CD14-positive monocyte (primary cell): ENCODE measurements at regions not wholly inside any gene's neighbourhood (a gene's known extent, or its start where the extent isn't known, plus 50 kb on each side); places are given as distances from the start of the nearest gene placed in this dataset.

Experiments
- DNase-seq, 3 donors: peaks; one replicate each; pipeline ENCODE4 v3.0.0-alpha.2; 2011 to 2022
- H2AFZ ChIP-seq: 2 replicates; pipeline ENCODE4 v1.6.0; 2012; ENCODE audit warnings: mild to moderate bottlenecking, low read depth, low read length, inconsistent platforms; ENCODE audit not compliant: insufficient read depth, poor library complexity, severe bottlenecking
- H3K27ac ChIP-seq, 2 donors: 1 replicate in 1 of 2; 2 replicates in 1 of 2; pipeline ENCODE4 v1.5.1; 2012 to 2013; ENCODE audit warnings: low read length in 2 of 2, control low read depth in 1 of 2, inconsistent platforms in 1 of 2, low read depth in 1 of 2, mild to moderate bottlenecking in 1 of 2
- H3K27me3 ChIP-seq, 2 donors: one replicate each; pipeline versions ENCODE4 v1.6.0 to v1.6.1; 2011 to 2013; ENCODE audit warnings: low read length in 2 of 2; ENCODE audit not compliant: control insufficient read depth in 2 of 2, insufficient read depth in 2 of 2
- H3K36me3 ChIP-seq, 2 donors: replicated peaks in 1 of 2; 1 replicate in 1 of 2; 2 replicates in 1 of 2; pipeline versions ENCODE4 v1.5.1 to v1.6.1; 2012 to 2013; ENCODE audit warnings: low read length in 2 of 2, control low read depth in 1 of 2, inconsistent platforms in 1 of 2, mild to moderate bottlenecking in 1 of 2; ENCODE audit not compliant: insufficient read depth in 2 of 2, control insufficient read depth in 1 of 2
- H3K4me1 ChIP-seq, 2 donors: 1 replicate in 1 of 2; 2 replicates in 1 of 2; pipeline versions ENCODE4 v1.5.1 to v1.6.1; 2012 to 2013; ENCODE audit warnings: low read length in 2 of 2, control low read depth in 1 of 2, inconsistent platforms in 1 of 2, mild to moderate bottlenecking in 1 of 2, moderate library complexity in 1 of 2; ENCODE audit not compliant: insufficient read depth in 2 of 2, control insufficient read depth in 1 of 2
- H3K4me2 ChIP-seq: replicated peaks from 2 replicates; pipeline ENCODE3; 2012; ENCODE audit warnings: low read length, moderate library complexity, mild to moderate bottlenecking; ENCODE audit not compliant: poor library complexity, severe bottlenecking; ENCODE audit errors: extremely low read depth
- H3K4me3 ChIP-seq, 3 experiments: fragments of 200-600 bp in 1 of 3; sonication (generic) in 1 of 3; replicated peaks in 1 of 3; 1 replicate in 2 of 3; 2 replicates in 1 of 3; pipeline ENCODE4 v1.5.1; 2011 to 2013; ENCODE audit warnings: low read length in 3 of 3, mild to moderate bottlenecking in 3 of 3, control low read depth in 2 of 3, low read depth in 2 of 3, inconsistent platforms in 1 of 3, moderate library complexity in 1 of 3
- H3K79me2 ChIP-seq: 2 replicates; pipeline ENCODE4 v1.6.0; 2012; ENCODE audit warnings: mild to moderate bottlenecking, control low read depth, inconsistent platforms, low read length, moderate library complexity; ENCODE audit not compliant: insufficient read depth
- H3K9ac ChIP-seq: 2 replicates; pipeline ENCODE4 v1.6.0; 2017; ENCODE audit warnings: low read length, mild to moderate bottlenecking; ENCODE audit not compliant: insufficient read depth, poor library complexity, severe bottlenecking
- H3K9me3 ChIP-seq, 2 donors: replicated peaks in 1 of 2; 1 replicate in 1 of 2; 2 replicates in 1 of 2; pipeline versions ENCODE4 v1.5.1 to v1.6.1; 2012 to 2013; ENCODE audit warnings: low read length in 2 of 2, control low read depth in 1 of 2; ENCODE audit not compliant: control insufficient read depth in 1 of 2, insufficient read depth in 1 of 2
- H4K20me1 ChIP-seq: 2 replicates; pipeline ENCODE4 v1.6.0; 2012; ENCODE audit warnings: mild to moderate bottlenecking, low read length, control low read depth, moderate library complexity; ENCODE audit not compliant: insufficient read depth
- H3K27ac Mint-ChIP-seq, 7 donors: one replicate each; pipeline ENCODE4 v1.8.0; 2020; ENCODE audit warnings: mild to moderate bottlenecking in 7 of 7, mixed read lengths in 7 of 7, moderate library complexity in 6 of 7, inconsistent platforms in 2 of 7
- H3K27me3 Mint-ChIP-seq, 3 donors: one replicate each; pipeline ENCODE4 v1.8.0; 2021 to 2022; ENCODE audit warnings: low read depth in 3 of 3, mild to moderate bottlenecking in 3 of 3, mixed read lengths in 3 of 3, moderate library complexity in 3 of 3, inconsistent platforms in 1 of 3
- H3K36me3 Mint-ChIP-seq, 2 donors: one replicate each; pipeline ENCODE4 v1.8.0; 2020; ENCODE audit warnings: mixed read lengths in 2 of 2, inconsistent platforms in 1 of 2, mild to moderate bottlenecking in 1 of 2
- H3K4me1 Mint-ChIP-seq: one replicate; pipeline ENCODE4 v1.8.0; 2020; ENCODE audit warnings: mild to moderate bottlenecking, mixed read lengths
- H3K4me3 Mint-ChIP-seq, 2 donors: one replicate each; pipeline ENCODE4 v1.8.0; 2020; ENCODE audit warnings: mild to moderate bottlenecking in 2 of 2, mixed read lengths in 2 of 2, moderate library complexity in 1 of 2
- H3K9me3 Mint-ChIP-seq, 7 donors: one replicate each; pipeline ENCODE4 v1.8.0; 2020 to 2022; ENCODE audit warnings: mixed read lengths in 7 of 7, mild to moderate bottlenecking in 6 of 7, moderate library complexity in 6 of 7, inconsistent platforms in 2 of 7
- WGBS: methylation state at CpG from one replicate; pipeline ENCODE4 v1.1.5; 2013; ENCODE audit warnings: missing lambda C conversion rate; ENCODE audit not compliant: insufficient coverage; 5-methylcytosine and 5-hydroxymethylcytosine counted together
- intact Hi-C, 2 donors: fragments of 100-400 bp; cut with micrococcal nuclease; formaldehyde crosslinking; loops; one replicate each; pipeline versions ENCODE4 v1.15.0 to v1.15.1; 2023
- TF ChIP-seq, protein P1 (sequence below): fragments of 200-600 bp; IDR thresholded peaks from one replicate; pipeline ENCODE4 v1.8.0; 2022; ENCODE audit warnings: antibody characterized with exemption, mild to moderate bottlenecking

DNA sequence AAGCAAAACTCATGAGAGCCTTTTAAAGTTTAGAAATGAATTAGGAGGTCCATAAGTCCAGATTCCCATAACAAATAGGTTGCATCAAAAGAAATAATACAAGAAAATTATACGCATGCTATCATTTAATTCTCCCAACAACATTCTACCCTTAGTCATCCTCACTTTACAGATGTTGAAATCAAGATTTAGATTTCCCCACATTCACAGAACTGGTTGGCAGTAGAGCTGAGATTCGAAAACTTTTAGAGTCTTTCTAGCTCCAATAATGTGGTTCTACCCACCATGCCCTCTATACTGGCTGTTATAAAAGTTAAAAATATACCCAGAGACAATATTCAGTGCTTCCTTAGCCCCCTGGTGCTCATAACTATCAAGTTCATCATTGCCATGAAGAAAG is 56.6 kb upstream of the METAP2 start:
- Histone ChIP-seq H3K27ac (no peak overlapping the region), H3K27me3 (no peaks in the 10 kb centered on the region), H3K4me3 (no peak overlapping the region), H3K36me3 (no peaks in the 10 kb centered on the region), H3K79me2 (no peaks in the 10 kb centered on the region), H3K9me3 (no peaks in the 10 kb centered on the region), H3K4me1 (no peaks in the 10 kb centered on the region), H4K20me1 (no peaks in the 10 kb centered on the region), H3K4me2 (no peak overlapping the region), H3K9ac (no peak overlapping the region), H2AFZ (no peak overlapping the region)
- DNase-seq: no peak
- TF ChIP-seq, protein P1, sequence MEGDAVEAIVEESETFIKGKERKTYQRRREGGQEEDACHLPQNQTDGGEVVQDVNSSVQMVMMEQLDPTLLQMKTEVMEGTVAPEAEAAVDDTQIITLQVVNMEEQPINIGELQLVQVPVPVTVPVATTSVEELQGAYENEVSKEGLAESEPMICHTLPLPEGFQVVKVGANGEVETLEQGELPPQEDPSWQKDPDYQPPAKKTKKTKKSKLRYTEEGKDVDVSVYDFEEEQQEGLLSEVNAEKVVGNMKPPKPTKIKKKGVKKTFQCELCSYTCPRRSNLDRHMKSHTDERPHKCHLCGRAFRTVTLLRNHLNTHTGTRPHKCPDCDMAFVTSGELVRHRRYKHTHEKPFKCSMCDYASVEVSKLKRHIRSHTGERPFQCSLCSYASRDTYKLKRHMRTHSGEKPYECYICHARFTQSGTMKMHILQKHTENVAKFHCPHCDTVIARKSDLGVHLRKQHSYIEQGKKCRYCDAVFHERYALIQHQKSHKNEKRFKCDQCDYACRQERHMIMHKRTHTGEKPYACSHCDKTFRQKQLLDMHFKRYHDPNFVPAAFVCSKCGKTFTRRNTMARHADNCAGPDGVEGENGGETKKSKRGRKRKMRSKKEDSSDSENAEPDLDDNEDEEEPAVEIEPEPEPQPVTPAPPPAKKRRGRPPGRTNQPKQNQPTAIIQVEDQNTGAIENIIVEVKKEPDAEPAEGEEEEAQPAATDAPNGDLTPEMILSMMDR: no peak
- no peak overlapping the region for H3K27ac Mint-ChIP-seq
- H3K9me3 Mint-ChIP-seq: peaks cover 0 to 1% (median 0%) of the 10 kb centered on the region in 7 donors
- H3K27me3 Mint-ChIP-seq: peaks cover 0 to 9% (median 3%) of the 10 kb centered on the region in 3 donors
- no peak overlapping the region for H3K4me3 Mint-ChIP-seq
- no peaks in the 10 kb centered on the region for H3K4me1 Mint-ChIP-seq
- no peaks in the 10 kb centered on the region for H3K36me3 Mint-ChIP-seq
- no CpG with 5 or more reads among the region's 2 CpGs for WGBS
- intact Hi-C loops: no loop called here

DNA sequence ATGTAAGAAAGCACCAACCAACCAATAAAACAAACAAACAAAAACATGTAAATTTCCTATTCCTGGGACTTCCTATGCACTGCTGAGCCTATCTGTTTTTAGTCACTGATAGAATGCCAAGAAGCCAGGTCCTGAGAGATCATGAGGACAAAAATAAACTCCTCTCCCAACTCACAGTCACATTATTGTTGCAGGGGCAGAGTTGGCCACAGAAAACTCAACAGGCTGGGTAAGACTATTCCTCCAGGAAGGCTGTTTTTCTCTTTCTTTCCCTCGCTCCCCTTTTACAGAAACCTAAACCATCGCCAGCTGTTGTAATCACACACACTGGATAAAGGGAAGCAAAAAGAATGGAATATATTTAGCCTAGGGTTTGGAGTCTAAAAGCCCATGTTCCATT is 55.8 kb upstream of the METAP2 start:
- no peaks in the 10 kb centered on the region for H3K9me3 ChIP-seq
- H3K27ac Mint-ChIP-seq: no peak overlapping the region

More for the DNA sequence above, 55.8 kb upstream of the METAP2 start:
- no peaks in the 10 kb centered on the region for H4K20me1 ChIP-seq
- no peak overlapping the region for H3K27ac ChIP-seq
- peaks cover 0 to 7% (median 1%) of the 10 kb centered on the region in 3 donors for H3K27me3 Mint-ChIP-seq
- no CpG with 5 or more reads among the region's 2 CpGs for WGBS
- no peaks in the 10 kb centered on the region for H3K4me1 ChIP-seq
- DNase-seq: no peak
- intact Hi-C loops: no loop called here
- H3K4me1 Mint-ChIP-seq: no peaks in the 10 kb centered on the region
- no peaks in the 10 kb centered on the region for H3K36me3 Mint-ChIP-seq
- no peak overlapping the region for H3K4me2 ChIP-seq
- no peak overlapping the region for H2AFZ ChIP-seq
- H3K9ac ChIP-seq: no peak overlapping the region
- no peak overlapping the region for H3K4me3 Mint-ChIP-seq
- H3K9me3 Mint-ChIP-seq: peaks cover 0 to 1% (median 0%) of the 10 kb centered on the region in 7 donors
- no peaks in the 10 kb centered on the region for H3K27me3 ChIP-seq
- no peak overlapping the region for H3K4me3 ChIP-seq
- H3K36me3 ChIP-seq: no peaks in the 10 kb centered on the region
- TF ChIP-seq, protein P1: no peak
- no peaks in the 10 kb centered on the region for H3K79me2 ChIP-seq
